ENCODE measurements at regions not wholly inside any gene's neighbourhood (a gene's known extent, or its start where the extent isn't known, plus 50 kb on each side); places are given as distances from the start of the nearest gene placed in this dataset.
A peak's percentile ranks its signal among the peaks of the same experiment; 100 is the strongest.

GRCh38 chr6:141195251-141195832 lies 937.4 kb upstream of the GJE1 start:
- TF ChIP-seq CTCF (conservative IDR thresholded peaks at IDR 0.05; ENCODE audit: low read depth, low read length) (0 out of 2 replicates have a peak, but pooled peaks have one; percentile 10), EZH2 (IDR thresholded peaks at IDR 0.05; ENCODE audit: borderline replicate concordance, low read depth, low read length, poor library complexity, severe bottlenecking) (no peak)

All from A673 (cell line).